ENCODE measurements at regions not wholly inside any gene's neighbourhood (a gene's known extent, or its start where the extent isn't known, plus 50 kb on each side); places are given as distances from the start of the nearest gene placed in this dataset.

DNA sequence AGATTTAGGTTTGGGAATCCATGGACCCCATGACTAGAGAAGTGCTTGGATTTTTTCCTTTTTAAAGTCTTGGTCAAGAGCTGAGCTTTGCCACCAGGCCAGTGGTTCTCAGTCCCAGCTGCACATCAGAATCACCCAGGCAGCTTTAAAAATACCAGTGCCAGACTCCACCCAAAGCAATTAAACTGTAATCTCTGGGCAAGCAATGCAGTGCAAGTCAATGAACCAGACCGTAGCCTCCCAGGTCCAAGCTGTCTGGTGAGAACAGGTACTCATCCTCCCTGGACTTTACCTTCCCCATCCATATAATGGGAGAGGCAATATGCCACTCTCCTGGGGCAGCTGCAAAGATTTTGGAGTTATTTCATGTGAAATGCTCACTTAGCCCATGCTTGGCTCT is 223.1 kb upstream of the CDH5 start:
- Mint-ChIP-seq H3K4me3 (no peak overlapping the region), H3K27me3 (ENCODE audit: insufficient read depth) (no peaks in the 10 kb centered on the region), H3K27ac (no peak overlapping the region), H3K4me1 (peaks cover 4% of the 10 kb centered on the region), H3K9me3 (no peaks in the 10 kb centered on the region), H3K36me3 (ENCODE audit: low read depth) (no peaks in the 10 kb centered on the region)
- Histone ChIP-seq H3K9me3 (ENCODE audit: control insufficient read depth, low read length) (no peaks in the 10 kb centered on the region), H3K4me3 (ENCODE audit: low read length) (no peak overlapping the region), H3K27ac (ENCODE audit: low read depth, low read length) (no peak overlapping the region), H3K36me3 (ENCODE audit: control insufficient read depth, insufficient read depth, low read length) (no peaks in the 10 kb centered on the region), H3K4me1 (ENCODE audit: control insufficient read depth, insufficient read depth, low read length) (no peaks in the 10 kb centered on the region), H3K9ac (ENCODE audit: extremely low read depth, low read length, poor library complexity, severe bottlenecking) (no peak overlapping the region), H3K27me3 (ENCODE audit: control insufficient read depth, insufficient read depth, low read length, poor library complexity, severe bottlenecking) (no peaks in the 10 kb centered on the region)
- DNase-seq = no peak
- WGBS, 2 experiments (ENCODE audit: insufficient coverage in 1 of 2, insufficient read length in 1 of 2) = 100% methylated on average over 1 of the region's 1 CpG; no CpG with 5 or more reads in 1 of the 2 experiments
- TF ChIP-seq, protein P1, sequence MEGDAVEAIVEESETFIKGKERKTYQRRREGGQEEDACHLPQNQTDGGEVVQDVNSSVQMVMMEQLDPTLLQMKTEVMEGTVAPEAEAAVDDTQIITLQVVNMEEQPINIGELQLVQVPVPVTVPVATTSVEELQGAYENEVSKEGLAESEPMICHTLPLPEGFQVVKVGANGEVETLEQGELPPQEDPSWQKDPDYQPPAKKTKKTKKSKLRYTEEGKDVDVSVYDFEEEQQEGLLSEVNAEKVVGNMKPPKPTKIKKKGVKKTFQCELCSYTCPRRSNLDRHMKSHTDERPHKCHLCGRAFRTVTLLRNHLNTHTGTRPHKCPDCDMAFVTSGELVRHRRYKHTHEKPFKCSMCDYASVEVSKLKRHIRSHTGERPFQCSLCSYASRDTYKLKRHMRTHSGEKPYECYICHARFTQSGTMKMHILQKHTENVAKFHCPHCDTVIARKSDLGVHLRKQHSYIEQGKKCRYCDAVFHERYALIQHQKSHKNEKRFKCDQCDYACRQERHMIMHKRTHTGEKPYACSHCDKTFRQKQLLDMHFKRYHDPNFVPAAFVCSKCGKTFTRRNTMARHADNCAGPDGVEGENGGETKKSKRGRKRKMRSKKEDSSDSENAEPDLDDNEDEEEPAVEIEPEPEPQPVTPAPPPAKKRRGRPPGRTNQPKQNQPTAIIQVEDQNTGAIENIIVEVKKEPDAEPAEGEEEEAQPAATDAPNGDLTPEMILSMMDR (conservative IDR thresholded peaks at IDR 0.05) = no peak

DNA sequence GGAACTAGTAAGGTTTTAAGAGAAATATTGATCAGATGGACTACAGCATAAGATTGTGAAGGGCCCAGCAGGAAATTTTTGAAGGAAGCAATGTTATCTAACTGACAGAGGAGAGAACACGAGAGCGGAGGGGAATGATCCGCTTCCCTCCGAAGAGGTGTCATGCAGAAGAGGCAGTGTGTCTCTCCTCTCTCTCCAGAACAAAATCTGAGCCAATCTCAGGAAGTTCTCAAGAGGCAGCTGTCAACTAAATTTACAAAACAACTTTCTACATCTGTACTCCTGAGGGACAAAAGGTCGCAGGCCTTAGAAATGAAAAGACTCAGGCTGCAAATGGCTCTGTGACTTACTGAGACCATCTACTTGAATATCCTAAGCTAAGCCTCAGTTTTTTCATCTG is 224.6 kb upstream of the CDH5 start:
- H3K9me3 ChIP-seq (ENCODE audit: control insufficient read depth, low read length) = no peaks in the 10 kb centered on the region
- H3K4me1 ChIP-seq (ENCODE audit: control insufficient read depth, insufficient read depth, low read length) = no peaks in the 10 kb centered on the region
- H3K4me3 ChIP-seq (ENCODE audit: low read length) = no peak overlapping the region
- H3K27ac ChIP-seq (ENCODE audit: low read depth, low read length) = no peak overlapping the region
- Mint-ChIP-seq H3K36me3 (ENCODE audit: low read depth) (no peaks in the 10 kb centered on the region), H3K4me3 (no peak overlapping the region), H3K27ac (no peak overlapping the region), H3K9me3 (no peaks in the 10 kb centered on the region), H3K27me3 (ENCODE audit: insufficient read depth) (no peaks in the 10 kb centered on the region), H3K4me1 (peaks cover 19% of the 10 kb centered on the region)
- TF ChIP-seq, protein P1 (conservative IDR thresholded peaks at IDR 0.05) = no peak
- no peaks in the 10 kb centered on the region for H3K27me3 ChIP-seq (ENCODE audit: control insufficient read depth, insufficient read depth, low read length, poor library complexity, severe bottlenecking)
- 86 to 100% methylated on average over 4 to 5 of the region's 5 CpGs for WGBS, 2 experiments (ENCODE audit: insufficient coverage in 1 of 2, insufficient read length in 1 of 2)
- H3K9ac ChIP-seq (ENCODE audit: extremely low read depth, low read length, poor library complexity, severe bottlenecking) = no peak overlapping the region
- DNase-seq = no peak
- H3K36me3 ChIP-seq (ENCODE audit: control insufficient read depth, insufficient read depth, low read length) = no peaks in the 10 kb centered on the region

DNA sequence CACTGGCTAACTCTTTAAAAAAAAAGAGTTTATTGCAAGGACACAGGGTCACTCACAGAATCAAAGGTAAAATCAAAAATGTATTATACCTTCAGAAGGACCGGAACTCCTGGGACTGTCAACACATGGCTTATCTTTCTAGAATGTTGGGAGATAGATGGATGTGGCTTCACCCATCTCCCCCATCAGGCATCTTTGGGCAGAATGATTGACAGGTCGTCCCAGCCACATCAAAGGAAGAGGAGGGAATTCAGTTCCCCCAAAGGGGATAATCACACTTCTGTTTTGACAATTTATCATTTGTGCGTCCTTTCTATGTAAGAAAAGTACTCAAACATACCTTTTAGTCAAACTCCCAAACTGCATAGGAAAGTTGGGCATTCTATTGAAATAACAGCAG is 228.6 kb upstream of the CDH5 start:
- Mint-ChIP-seq H3K27ac (no peak overlapping the region), H3K4me1 (peaks cover 24% of the 10 kb centered on the region), H3K27me3 (ENCODE audit: insufficient read depth) (peaks cover 6% of the 10 kb centered on the region), H3K4me3 (no peak overlapping the region), H3K9me3 (no peaks in the 10 kb centered on the region), H3K36me3 (ENCODE audit: low read depth) (no peaks in the 10 kb centered on the region)
- 83% methylated on average over 2 of the region's 3 CpGs; no CpG with 5 or more reads in 1 of the 2 experiments for WGBS, 2 experiments (ENCODE audit: insufficient coverage in 1 of 2, insufficient read length in 1 of 2)
- Histone ChIP-seq H3K9me3 (ENCODE audit: control insufficient read depth, low read length) (no peaks in the 10 kb centered on the region), H3K27me3 (ENCODE audit: control insufficient read depth, insufficient read depth, low read length, poor library complexity, severe bottlenecking) (no peaks in the 10 kb centered on the region), H3K36me3 (ENCODE audit: control insufficient read depth, insufficient read depth, low read length) (no peaks in the 10 kb centered on the region), H3K4me3 (ENCODE audit: low read length) (no peak overlapping the region), H3K27ac (ENCODE audit: low read depth, low read length) (no peak overlapping the region), H3K9ac (ENCODE audit: extremely low read depth, low read length, poor library complexity, severe bottlenecking) (no peak overlapping the region), H3K4me1 (ENCODE audit: control insufficient read depth, insufficient read depth, low read length) (peaks cover 3% of the 10 kb centered on the region)
- no peak for DNase-seq
- TF ChIP-seq, protein P1 (conservative IDR thresholded peaks at IDR 0.05) = no peak

Data from endodermal cell (in vitro differentiated cells).